NCI-H1092 (cell line): ENCODE measurements at regions not wholly inside any gene's neighbourhood (a gene's known extent, or its start where the extent isn't known, plus 50 kb on each side); places are given as distances from the start of the nearest gene placed in this dataset.
"Not testable (repeated sequence)": the region's sequence is repeated elsewhere in the genome, so short reads cannot be mapped to it uniquely, and the experiment has no call there.

Experiments used
- DNase-seq: peaks from one replicate; lab custom pipeline; 2025; lab: John Stamatoyannopoulos, UW

GRCh38 chr2:222760301-222760897 is 88.9 kb downstream of the MOGAT1 start:
- no peak for DNase-seq

- DNase-seq, result no peak
Observed at GRCh38 chr2:222761888-222762287, 90.4 kb downstream of the MOGAT1 start.

- DNase-seq, result no peak
Observed at GRCh38 chr2:222762342-222762741, 90.9 kb downstream of the MOGAT1 start.

GRCh38 chr2:222765883-222766282 is 94.4 kb downstream of the MOGAT1 start:
- DNase-seq, result not testable (repeated sequence)

GRCh38 chr2:222768019-222768418 is 92.8 kb upstream of the ACSL3 start:
- not testable (repeated sequence) for DNase-seq

GRCh38 chr2:222769446-222769845 is 91.4 kb upstream of the ACSL3 start:
- DNase-seq, result no peak

GRCh38 chr2:222769941-222770340 is 90.9 kb upstream of the ACSL3 start:
- DNase-seq, result no peak

- no peak for DNase-seq
Observed at GRCh38 chr2:222771832-222772231, 89.0 kb upstream of the ACSL3 start.

GRCh38 chr2:222774941-222775340 is 85.9 kb upstream of the ACSL3 start:
- DNase-seq, result no peak

GRCh38 chr2:222776792-222777191 is 84.0 kb upstream of the ACSL3 start:
- DNase-seq, result no peak

GRCh38 chr2:222778400-222778799 is 82.4 kb upstream of the ACSL3 start:
- no peak for DNase-seq

- no peak for DNase-seq
Observed at GRCh38 chr2:222779145-222779832, 81.5 kb upstream of the ACSL3 start.

- DNase-seq, result no peak
Observed at GRCh38 chr2:222780051-222780450, 80.8 kb upstream of the ACSL3 start.

GRCh38 chr2:222782201-222782730 is 78.6 kb upstream of the ACSL3 start:
- no peak for DNase-seq

GRCh38 chr2:222783592-222783991 is 77.2 kb upstream of the ACSL3 start:
- DNase-seq, result no peak

GRCh38 chr2:222790932-222791331 is 69.9 kb upstream of the ACSL3 start:
- DNase-seq, result no peak

- DNase-seq, result no peak
Observed at GRCh38 chr2:222792001-222792611, 68.7 kb upstream of the ACSL3 start.

GRCh38 chr2:222794585-222795449 is 66.0 kb upstream of the ACSL3 start:
- no peak for DNase-seq

GRCh38 chr2:222795450-222796357 is 65.1 kb upstream of the ACSL3 start:
- no peak for DNase-seq

- peak; percentile 28 for DNase-seq
Observed at GRCh38 chr2:222796413-222797103, 64.3 kb upstream of the ACSL3 start.

- no peak for DNase-seq
Observed at GRCh38 chr2:222797261-222797660, 63.6 kb upstream of the ACSL3 start.
